HepG2 (cell line): ENCODE measurements at regions not wholly inside any gene's neighbourhood (a gene's known extent, or its start where the extent isn't known, plus 50 kb on each side); places are given as distances from the start of the nearest gene placed in this dataset.
A peak's percentile ranks its signal among the peaks of the same experiment; 100 is the strongest.

Experiments
- ATAC-seq: fragments of 200-7000 bp; cut with Tn5 transposase; 3 replicates; pipeline ENCODE4 v1.9.1; 2020; ENCODE audit warnings: mild to moderate bottlenecking, moderate library complexity
- BruUV-seq: library from RNA; stranded (reverse); fragments of 400-500 nt; replicated peaks from 2 replicates; lab custom pipeline; 2021; lab: Mats Ljungman, UMichigan
- CTCF ChIA-PET: fragments of 300-600 bp; formaldehyde crosslinking; extraction: SDS; loops from one replicate; lab custom pipeline; 2021; ENCODE audit warnings: low total read pairs, inconsistent platforms, low intra/inter-chr PET ratio; lab: Yijun Ruan, JAX
- POLR2A ChIA-PET: fragments of 350-600 bp; sonication (Branson Sonifier 250); formaldehyde crosslinking; loops from one replicate; lab custom pipeline; 2020; ENCODE audit warnings: antibody characterized with exemption, inconsistent platforms; lab: Yijun Ruan, JAX
- DNase-seq: peaks from one replicate; pipeline ENCODE4 v3.0.0-alpha.2; 2015; ENCODE audit warnings: low spot score
- FAIRE-seq: peaks from 3 replicates; lab custom pipeline; 2011; peaks lifted over from hg19 to GRCh38; lab: Jason Lieb, UNC
- H2AFZ ChIP-seq: one replicate; pipeline ENCODE4 v1.6.1; 2011; ENCODE audit warnings: low read length, inconsistent platforms
- H3K27ac ChIP-seq: fragments of 300-600 bp; 3 replicates; pipeline ENCODE4 v1.8.0; 2011; ENCODE audit warnings: mixed run types, mild to moderate bottlenecking, mixed read lengths, low read length, inconsistent platforms; ENCODE audit not compliant: insufficient read depth; ENCODE audit errors: extremely low read length
- H3K27me3 ChIP-seq, 2 experiments: fragments of 200-600 bp in 1 of 2; 2 replicates in 1 of 2; 3 replicates in 1 of 2; pipeline versions ENCODE4 v1.6.0 to v1.8.0; 2011; ENCODE audit warnings: low read length in 2 of 2, mild to moderate bottlenecking in 2 of 2, moderate library complexity in 2 of 2, inconsistent platforms in 1 of 2; ENCODE audit not compliant: insufficient read depth in 2 of 2, control insufficient read depth in 1 of 2
- H3K36me3 ChIP-seq, 2 experiments: fragments of 200-600 bp in 1 of 2; replicated peaks in 1 of 2; 2 replicates in 1 of 2; 3 replicates in 1 of 2; pipeline versions ENCODE4 v1.5.1 to v1.8.0; 2011; ENCODE audit warnings: low read length in 2 of 2, inconsistent platforms in 1 of 2; ENCODE audit not compliant: insufficient read depth in 2 of 2, control insufficient read depth in 1 of 2
- H3K4me1 ChIP-seq: 2 replicates; pipeline ENCODE4 v1.5.1; 2012; ENCODE audit warnings: low read length, inconsistent platforms; ENCODE audit not compliant: insufficient read depth
- H3K4me2 ChIP-seq: 2 replicates; pipeline ENCODE4 v1.6.0; 2011; ENCODE audit warnings: low read depth, low read length, inconsistent platforms
- H3K4me3 ChIP-seq, 3 experiments: fragments of 200-600 bp in 1 of 3; sonication (generic), shearing (Covaris generic) in 1 of 3; replicated peaks in 1 of 3; 2 replicates each; pipeline ENCODE4 v1.5.1; 2011 to 2016; ENCODE audit warnings: low read length in 3 of 3, inconsistent platforms in 2 of 3, low read depth in 2 of 3, mild to moderate bottlenecking in 2 of 3, control low read depth in 1 of 3, mixed read lengths in 1 of 3; ENCODE audit not compliant: insufficient read depth in 1 of 3
- H3K79me2 ChIP-seq: one replicate; pipeline ENCODE4 v1.6.1; 2011; ENCODE audit warnings: low read length, inconsistent platforms; ENCODE audit not compliant: insufficient read depth
- H3K9ac ChIP-seq: 2 replicates; pipeline ENCODE4 v1.6.0; 2011; ENCODE audit warnings: mild to moderate bottlenecking, low read depth, low read length, inconsistent platforms; ENCODE audit not compliant: insufficient read depth
- H3K9me3 ChIP-seq: 2 replicates; pipeline ENCODE4 v1.5.1; 2012; ENCODE audit warnings: mild to moderate bottlenecking, low read length
- H4K20me1 ChIP-seq: 2 replicates; pipeline ENCODE4 v1.6.0; 2011; ENCODE audit warnings: inconsistent platforms, mild to moderate bottlenecking, low read length, moderate library complexity; ENCODE audit not compliant: insufficient read depth
- CBX5 ChIP-seq: sonication (generic); formaldehyde crosslinking; IDR thresholded peaks from 2 replicates; pipeline ENCODE4 v1.4.0; 2020; ENCODE audit warnings: missing genetic modification reagents, borderline replicate concordance
- FOXA1 ChIP-seq, 2 experiments: fragments of 450-650 bp in 1 of 2; sonication (generic) in 1 of 2; formaldehyde crosslinking in 1 of 2; IDR thresholded peaks; 2 replicates each; pipeline versions ENCODE4 v1.4.0 to v1.6.1; 2016 to 2020; ENCODE audit warnings: missing genetic modification reagents in 1 of 2
- FOXJ3 ChIP-seq: sonication (generic); formaldehyde crosslinking; IDR thresholded peaks from 2 replicates; pipeline ENCODE4 v1.4.0; 2020; ENCODE audit warnings: missing genetic modification reagents, mild to moderate bottlenecking, borderline replicate concordance
- HCFC1 ChIP-seq: fragments of 150-350 bp; IDR thresholded peaks from 2 replicates; pipeline ENCODE4 v1.6.1; 2014; ENCODE audit warnings: low read depth, low read length
- MAX ChIP-seq: IDR thresholded peaks from 2 replicates; pipeline ENCODE4 v1.6.1; 2012; ENCODE audit warnings: inconsistent platforms
- RAD21 ChIP-seq: fragments of 450-650 bp; formaldehyde crosslinking; IDR thresholded peaks from 2 replicates; pipeline ENCODE4 v1.5.0; 2020; ENCODE audit warnings: mild to moderate bottlenecking
- SCMH1 ChIP-seq: sonication (generic); formaldehyde crosslinking; IDR thresholded peaks from 2 replicates; pipeline ENCODE4 v1.9.0; 2021; ENCODE audit warnings: missing genetic modification reagents, mild to moderate bottlenecking, borderline replicate concordance
- TGIF2 ChIP-seq: IDR thresholded peaks from 2 replicates; pipeline ENCODE4 v1.6.1; 2016; ENCODE audit warnings: control low read depth, missing compliant biosample characterization
- XRCC5 ChIP-seq: fragments of 200-400 bp; formaldehyde crosslinking; optimal IDR thresholded peaks from 2 replicates; pipeline ENCODE3; 2017; ENCODE audit warnings: mild to moderate bottlenecking, low read length
- ZBTB33 ChIP-seq: sonication (generic); formaldehyde crosslinking; IDR thresholded peaks from 2 replicates; pipeline ENCODE4 v1.4.0; 2020; ENCODE audit warnings: missing genetic modification reagents
- ZNF644 ChIP-seq: IDR thresholded peaks from 2 replicates; pipeline ENCODE4 v1.6.1; 2016; ENCODE audit warnings: low read depth
- ZNF687 ChIP-seq: sonication (generic); formaldehyde crosslinking; IDR thresholded peaks from 2 replicates; pipeline ENCODE4 v1.5.1; 2020; ENCODE audit warnings: mild to moderate bottlenecking, missing genetic modification reagents, moderate library complexity
- WGBS: methylation state at CpG from one replicate; pipeline ENCODE4 v1.1.6; 2017; ENCODE audit warnings: low lambda C conversion rate; 5-methylcytosine and 5-hydroxymethylcytosine counted together
- in situ Hi-C: cut with HindIII; loops from 2 replicates; pipeline ENCODE4 v1.10.0; 2017; ENCODE audit warnings: low pct_unique_long_range_greater_than_20kb; ENCODE audit not compliant: extremely low pct_ligation_motif_present
- intact Hi-C: fragments of 100-400 bp; cut with micrococcal nuclease; formaldehyde crosslinking; loops from one replicate; pipeline ENCODE4 v1.10.0; 2022; ENCODE audit not compliant: unreplicated experiment

GRCh38 chr2:172334988-172335387 lies 92.4 kb upstream of the ITGA6 start:
- Histone ChIP-seq H3K36me3 (no peaks in the 10 kb centered on the region), H3K4me3 (no peak overlapping the region), H3K4me2 (no peak overlapping the region), H4K20me1 (no peaks in the 10 kb centered on the region), H3K4me1 (peaks cover 76% of the 10 kb centered on the region), H3K9ac (no peak overlapping the region), H2AFZ (no peak overlapping the region), H3K27ac (no peak overlapping the region), H3K9me3 (no peaks in the 10 kb centered on the region), H3K27me3 (no peaks in the 10 kb centered on the region; a peak in 1 of 5 replicates), H3K79me2 (no peaks in the 10 kb centered on the region)
- 22% methylated on average over 4 of the region's 4 CpGs for WGBS
- TF ChIP-seq HCFC1 (no peak), XRCC5 (peak; percentile 49), FOXJ3 (CRISPR knock-in tag) (no peak), MAX (no peak; the same call in 1 of the 2 replicates), CBX5 (CRISPR knock-in tag) (no peak), FOXA1 (IDR thresholded peaks at IDR 0.05) (no peak), FOXA1 (CRISPR knock-in tag; IDR thresholded peaks at IDR 0.05) (peak; percentile 56; the same call in 1 of the 2 replicates), ZNF687 (CRISPR knock-in tag) (0 out of 2 replicates have a peak, but pooled peaks have one; percentile 9), SCMH1 (CRISPR knock-in tag) (no peak), TGIF2 (CRISPR knock-in tag) (no peak), ZNF644 (CRISPR knock-in tag) (peak; percentile 59; the same call in 1 of the 2 replicates), RAD21 (CRISPR knock-in tag) (0 out of 2 replicates have a peak, but pooled peaks have one; percentile 11), ZBTB33 (CRISPR knock-in tag) (peak; percentile 68; the same call in 1 of the 2 replicates)
- intact Hi-C loops, result no loop called here
- FAIRE-seq (no peak), ATAC-seq (peak; percentile 15; the same call in 2 of the 3 replicates), DNase-seq (no peak)
- no TSS peak for BruUV-seq
- POLR2A ChIA-PET, result no interaction called here
- CTCF ChIA-PET, result no interaction called here
- in situ Hi-C loops, result no loop called here
